Smooth muscle cell (in vitro differentiated cells): ENCODE measurements at regions not wholly inside any gene's neighbourhood (a gene's known extent, or its start where the extent isn't known, plus 50 kb on each side); places are given as distances from the start of the nearest gene placed in this dataset.

Experiments
- DNase-seq: peaks from one replicate; lab custom pipeline; 2025; ENCODE audit not compliant: unreplicated experiment; lab: John Stamatoyannopoulos, UW
- H2AFZ ChIP-seq: fragments of 200-600 bp; sonication (generic); 2 replicates; pipeline ENCODE4 v1.6.0; 2016; ENCODE audit warnings: antibody characterized with exemption, low read depth, mild to moderate bottlenecking
- H3F3A ChIP-seq: fragments of 200-600 bp; sonication (generic); 2 replicates; pipeline ENCODE4 v1.6.0; 2017; ENCODE audit warnings: antibody characterized with exemption, low read depth
- H3K27ac ChIP-seq: fragments of 200-600 bp; sonication (generic); 2 replicates; pipeline ENCODE4 v1.5.1; 2016; ENCODE audit warnings: low read depth, mild to moderate bottlenecking
- H3K27me3 ChIP-seq: fragments of 200-600 bp; sonication (generic); 2 replicates; pipeline ENCODE4 v1.6.1; 2016; ENCODE audit warnings: low read depth, mild to moderate bottlenecking
- H3K36me3 ChIP-seq: fragments of 200-600 bp; sonication (generic); 2 replicates; pipeline ENCODE4 v1.5.1; 2016; ENCODE audit warnings: low read depth
- H3K4me1 ChIP-seq: fragments of 200-600 bp; sonication (generic); 2 replicates; pipeline ENCODE4 v1.5.1; 2016; ENCODE audit warnings: low read depth
- H3K4me2 ChIP-seq: fragments of 200-600 bp; sonication (generic); 2 replicates; pipeline ENCODE4 v1.6.0; 2016; ENCODE audit warnings: mild to moderate bottlenecking
- H3K4me3 ChIP-seq: fragments of 200-600 bp; sonication (generic); 2 replicates; pipeline ENCODE4 v1.5.1; 2016; ENCODE audit warnings: mild to moderate bottlenecking
- H3K79me2 ChIP-seq: fragments of 200-600 bp; sonication (generic); 2 replicates; pipeline ENCODE4 v1.6.0; 2016; ENCODE audit warnings: low read depth, mild to moderate bottlenecking
- H3K9ac ChIP-seq: fragments of 200-600 bp; sonication (generic); 2 replicates; pipeline ENCODE4 v1.6.0; 2016; ENCODE audit warnings: low read depth
- H3K9me3 ChIP-seq: fragments of 200-600 bp; sonication (generic); replicated peaks from 2 replicates; pipeline ENCODE4 v1.5.1; 2016; ENCODE audit warnings: low read depth
- H4K20me1 ChIP-seq: fragments of 200-600 bp; sonication (generic); 2 replicates; pipeline ENCODE4 v1.6.0; 2016; ENCODE audit warnings: low read depth
- CTCF ChIP-seq: fragments of 200-600 bp; sonication (generic); IDR thresholded peaks from 2 replicates; pipeline ENCODE4 v1.5.1; 2017; ENCODE audit warnings: borderline replicate concordance, mild to moderate bottlenecking, antibody characterized with exemption; ENCODE audit not compliant: insufficient read depth, poor library complexity, severe bottlenecking
- WGBS: methylation state at CpG from one replicate; pipeline ENCODE4 v1.1.7; 2016; ENCODE audit warnings: low lambda C conversion rate; 5-methylcytosine and 5-hydroxymethylcytosine counted together

GRCh38 chr17:73698966-73699365 is 54.7 kb upstream of the SDK2 start:
- TF ChIP-seq CTCF, result no peak
- Histone ChIP-seq H3K79me2 (no peaks in the 10 kb centered on the region), H3K9ac (no peak overlapping the region), H3K27ac (no peak overlapping the region), H3K36me3 (no peaks in the 10 kb centered on the region), H3F3A (no peaks in the 10 kb centered on the region), H3K4me3 (no peak overlapping the region), H4K20me1 (no peaks in the 10 kb centered on the region), H3K27me3 (peaks cover 21% of the 10 kb centered on the region), H3K4me1 (no peaks in the 10 kb centered on the region), H3K9me3 (no peaks in the 10 kb centered on the region), H2AFZ (no peak overlapping the region), H3K4me2 (no peak overlapping the region)
- WGBS, result 63% methylated on average over 5 of the region's 5 CpGs
- DNase-seq, result no peak

- no peaks in the 10 kb centered on the region for H3K79me2 ChIP-seq
- H4K20me1 ChIP-seq, result no peaks in the 10 kb centered on the region
- no peak for TF ChIP-seq CTCF
- no peak for DNase-seq
- H3K27me3 ChIP-seq, result peaks cover 21% of the 10 kb centered on the region
- no peaks in the 10 kb centered on the region for H3K36me3 ChIP-seq
- no peaks in the 10 kb centered on the region for H3K4me1 ChIP-seq
- no peak overlapping the region for H3K27ac ChIP-seq
- no peak overlapping the region for H3K4me2 ChIP-seq
- H3F3A ChIP-seq, result peaks cover 6% of the 10 kb centered on the region
- H2AFZ ChIP-seq, result no peak overlapping the region
- no peak overlapping the region for H3K9ac ChIP-seq
- H3K4me3 ChIP-seq, result no peak overlapping the region
- no peaks in the 10 kb centered on the region for H3K9me3 ChIP-seq
- WGBS, result 94% methylated on average over 8 of the region's 8 CpGs
These were observed 57.5 kb upstream of the SDK2 start for GRCh38 chr17:73701701-73702100.

- peaks cover 6% of the 10 kb centered on the region for H3F3A ChIP-seq
- no peak for DNase-seq
- no peak overlapping the region for H3K4me3 ChIP-seq
- H3K79me2 ChIP-seq, result no peaks in the 10 kb centered on the region
- H4K20me1 ChIP-seq, result no peaks in the 10 kb centered on the region
- H3K4me1 ChIP-seq, result no peaks in the 10 kb centered on the region
- H3K9me3 ChIP-seq, result no peaks in the 10 kb centered on the region
- H3K4me2 ChIP-seq, result no peak overlapping the region
- H3K27ac ChIP-seq, result no peak overlapping the region
- no peak overlapping the region for H2AFZ ChIP-seq
- H3K36me3 ChIP-seq, result no peaks in the 10 kb centered on the region
- no peak overlapping the region for H3K9ac ChIP-seq
- peaks cover 10% of the 10 kb centered on the region for H3K27me3 ChIP-seq
- 78% methylated on average over 5 of the region's 5 CpGs for WGBS
- no peak for TF ChIP-seq CTCF
These were observed 58.9 kb upstream of the SDK2 start for GRCh38 chr17:73703192-73703591.

GRCh38 chr17:73703917-73704316 is 59.7 kb upstream of the SDK2 start:
- Histone ChIP-seq H3K79me2 (no peaks in the 10 kb centered on the region), H2AFZ (no peak overlapping the region), H3F3A (peaks cover 6% of the 10 kb centered on the region), H3K27me3 (peaks cover 7% of the 10 kb centered on the region), H3K4me1 (no peaks in the 10 kb centered on the region), H3K36me3 (no peaks in the 10 kb centered on the region), H3K4me3 (no peak overlapping the region), H3K27ac (peak overlapping the region; percentile 93), H3K9ac (no peak overlapping the region), H4K20me1 (no peaks in the 10 kb centered on the region), H3K4me2 (no peak overlapping the region), H3K9me3 (no peaks in the 10 kb centered on the region)
- no peak for DNase-seq
- TF ChIP-seq CTCF, result no peak
- 92% methylated on average over 2 of the region's 2 CpGs for WGBS
